ENCODE measurements at regions not wholly inside any gene's neighbourhood (a gene's known extent, or its start where the extent isn't known, plus 50 kb on each side); places are given as distances from the start of the nearest gene placed in this dataset.

GRCh38 chr15:36409819-36410218, 169.6 kb upstream of the CDIN1 start:
- Histone ChIP-seq H3K4me1 (no peaks in the 10 kb centered on the region), H3K27me3 (no peaks in the 10 kb centered on the region), H3K27ac (no peak overlapping the region), H3K9me3 (no peaks in the 10 kb centered on the region), H3K36me3 (no peaks in the 10 kb centered on the region), H3K4me3 (no peak overlapping the region)
- no peak for TF ChIP-seq CTCF (IDR thresholded peaks at IDR 0.05)
- no peak for FAIRE-seq
- intact Hi-C loops (cut with DNase I), result no loop called here
- WGBS, 2 donors, result 77 to 88% methylated on average over 6 of the region's 6 CpGs
- DNase-seq, result no peak
- ATAC-seq, result no peak

GRCh38 chr15:36414670-36415069, 164.8 kb upstream of the CDIN1 start:
- 51 to 59% methylated on average over 5 of the region's 5 CpGs for WGBS, 2 donors
- intact Hi-C loops (cut with DNase I), result no loop called here
- H3K27me3 ChIP-seq, result no peaks in the 10 kb centered on the region
- ATAC-seq (no peak), DNase-seq (no peak), FAIRE-seq (no peak)
- H3K4me1 ChIP-seq, result no peaks in the 10 kb centered on the region
- H3K9me3 ChIP-seq, result no peaks in the 10 kb centered on the region
- no peaks in the 10 kb centered on the region for H3K36me3 ChIP-seq
- no peak overlapping the region for H3K27ac ChIP-seq
- TF ChIP-seq CTCF (IDR thresholded peaks at IDR 0.05), result no peak
- no peak overlapping the region for H3K4me3 ChIP-seq

- Histone ChIP-seq H3K4me1 (no peaks in the 10 kb centered on the region), H3K27ac (no peak overlapping the region), H3K9me3 (no peaks in the 10 kb centered on the region), H3K4me3 (no peak overlapping the region), H3K36me3 (no peaks in the 10 kb centered on the region), H3K27me3 (no peaks in the 10 kb centered on the region)
- FAIRE-seq (no peak), ATAC-seq (no peak), DNase-seq (no peak)
- TF ChIP-seq CTCF (IDR thresholded peaks at IDR 0.05), result no peak
- intact Hi-C loops (cut with DNase I), result no loop called here
- WGBS, 2 donors, result 51 to 68% methylated on average over 1 of the region's 1 CpG
These were observed 163.8 kb upstream of the CDIN1 start for GRCh38 chr15:36415643-36416042.

- no peak for FAIRE-seq
- no peaks in the 10 kb centered on the region for H3K4me1 ChIP-seq
- H3K4me3 ChIP-seq, result no peak overlapping the region
- WGBS, 2 donors, result 64 to 78% methylated on average over 2 of the region's 2 CpGs
- intact Hi-C loops (cut with DNase I), result no loop called here
- no peak overlapping the region for H3K27ac ChIP-seq
- H3K27me3 ChIP-seq, result no peaks in the 10 kb centered on the region
- DNase-seq, result no peak
- no peak for ATAC-seq
- no peaks in the 10 kb centered on the region for H3K9me3 ChIP-seq
- no peak for TF ChIP-seq CTCF (IDR thresholded peaks at IDR 0.05)
- no peaks in the 10 kb centered on the region for H3K36me3 ChIP-seq
These were observed 156.8 kb upstream of the CDIN1 start for GRCh38 chr15:36422631-36423030.

- no peaks in the 10 kb centered on the region for H3K4me1 ChIP-seq
- H3K36me3 ChIP-seq, result no peaks in the 10 kb centered on the region
- no peaks in the 10 kb centered on the region for H3K9me3 ChIP-seq
- WGBS, 2 donors, result 64 to 80% methylated on average over 4 of the region's 4 CpGs
- TF ChIP-seq CTCF (IDR thresholded peaks at IDR 0.05), result no peak
- ATAC-seq, result no peak
- no peak for DNase-seq
- H3K27ac ChIP-seq, result no peak overlapping the region
- intact Hi-C loops (cut with DNase I), result no loop called here
- no peaks in the 10 kb centered on the region for H3K27me3 ChIP-seq
- H3K4me3 ChIP-seq, result no peak overlapping the region
- no peak for FAIRE-seq
These were observed 152.7 kb upstream of the CDIN1 start for GRCh38 chr15:36426691-36427090.

All from pancreas (tissue), 10 donors.